ENCODE measurements at regions not wholly inside any gene's neighbourhood (a gene's known extent, or its start where the extent isn't known, plus 50 kb on each side); places are given as distances from the start of the nearest gene placed in this dataset.

DNA sequence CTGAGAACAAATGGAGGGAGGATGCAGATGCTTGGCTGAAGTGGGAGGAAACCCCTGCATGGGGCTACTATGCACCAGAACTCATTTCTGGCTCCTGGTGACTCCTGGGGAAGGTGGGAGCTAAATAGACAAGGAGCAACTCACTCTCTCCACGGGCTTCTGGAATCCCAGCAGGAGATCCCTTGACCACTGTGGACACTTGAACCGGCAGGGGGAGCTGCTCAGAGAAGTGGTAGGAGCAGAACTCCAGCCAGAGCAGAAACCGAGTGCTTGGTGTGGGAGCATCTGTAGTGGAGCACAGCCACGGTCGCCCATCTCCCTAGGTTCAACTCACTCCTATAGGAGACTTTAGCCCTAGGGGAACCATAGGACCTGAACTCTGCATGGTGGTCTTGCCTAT, 205.6 kb upstream of the GJB5 start:
- Histone ChIP-seq H3K27me3 (ENCODE audit: control insufficient read depth in 2 of 2, insufficient read depth in 2 of 2, low read length in 2 of 2) (no peaks in the 10 kb centered on the region), H3K4me3 (replicated peaks in 1 of 3; ENCODE audit: insufficient read depth in 1 of 3, low read depth in 1 of 3, low read length in 3 of 3) (no peak overlapping the region), H2AFZ (ENCODE audit: low read depth, low read length) (no peak overlapping the region), H3K36me3 (ENCODE audit: control insufficient read depth in 2 of 2, extremely low read depth in 1 of 2, insufficient read depth in 2 of 2, low read length in 2 of 2) (no peaks in the 10 kb centered on the region), H3K27ac (ENCODE audit: insufficient read depth, low read depth, low read length) (no peak overlapping the region), H3K79me2 (ENCODE audit: control insufficient read depth, insufficient read depth, low read length) (no peaks in the 10 kb centered on the region), H3K4me2 (ENCODE audit: insufficient read depth, low read length) (no peak overlapping the region), H3K9ac (replicated peaks; ENCODE audit: extremely low read depth, insufficient read depth, low read length) (no peak overlapping the region), H4K20me1 (replicated peaks; ENCODE audit: control insufficient read depth, extremely low read depth, insufficient read depth, low read length) (no peaks in the 10 kb centered on the region), H3K4me1 (ENCODE audit: control insufficient read depth, extremely low read depth, insufficient read depth, low read length) (no peaks in the 10 kb centered on the region), H3K9me1 (replicated peaks; ENCODE audit: control insufficient read depth, extremely low read depth, insufficient read depth, low read length) (no peaks in the 10 kb centered on the region), H3K9me3 (replicated peaks; ENCODE audit: control insufficient read depth, insufficient read depth, low read length) (no peaks in the 10 kb centered on the region)
- POLR2A ChIA-PET: no interaction called here
- FAIRE-seq (no peak), DNase-seq (ENCODE audit: low read depth, low spot score) (no peak)
- dilution Hi-C loops (cut with MboI; ENCODE audit: extremely low pct_ligation_motif_present, low sequenced_read_pairs): no loop called here
- no TSS peak for BruUV-seq (replicated peaks)
- intact Hi-C loops (cut with micrococcal nuclease): no loop called here
- CTCF ChIA-PET: no interaction called here
- TF ChIP-seq, protein P1, sequence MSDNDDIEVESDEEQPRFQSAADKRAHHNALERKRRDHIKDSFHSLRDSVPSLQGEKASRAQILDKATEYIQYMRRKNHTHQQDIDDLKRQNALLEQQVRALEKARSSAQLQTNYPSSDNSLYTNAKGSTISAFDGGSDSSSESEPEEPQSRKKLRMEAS (IDR thresholded peaks at IDR 0.05; ENCODE audit: insufficient read depth, insufficient read length): no peak
- no peak for TF ChIP-seq POLR2A (IDR thresholded peaks at IDR 0.05; ENCODE audit: low read depth, low read length)
- TF ChIP-seq FOS (IDR thresholded peaks at IDR 0.05; ENCODE audit: borderline replicate concordance, insufficient read depth, low read length): no peak
- TF ChIP-seq POLR2AphosphoS5 (IDR thresholded peaks at IDR 0.05; ENCODE audit: insufficient read depth, low read depth, low read length): no peak
- TF ChIP-seq EZH2 (IDR thresholded peaks at IDR 0.05; ENCODE audit: borderline replicate concordance, low read depth, low read length, severe bottlenecking): no peak
- no peak for TF ChIP-seq JUN (IDR thresholded peaks at IDR 0.05; ENCODE audit: borderline replicate concordance, insufficient read depth, insufficient read length, low read depth)
- TF ChIP-seq MYC (IDR thresholded peaks at IDR 0.05; ENCODE audit: low read depth, low read length): no peak
- TF ChIP-seq GATA2 (IDR thresholded peaks at IDR 0.05; ENCODE audit: insufficient read depth, insufficient read length, low read depth, low read length): no peak
- no peak for TF ChIP-seq CTCF (IDR thresholded peaks at IDR 0.05; ENCODE audit: extremely low read depth in 1 of 2, insufficient read depth in 1 of 2, low read depth in 1 of 2, low read length in 2 of 2)

Data from endothelial cell of umbilical vein (primary cell).